Activated T-helper 17 cell treated with anti-CD3 and anti-CD28 coated beads, Interleukin-2, amount 50 U/mL, for 72 hours (primary cell): ENCODE measurements at regions not wholly inside any gene's neighbourhood (a gene's known extent, or its start where the extent isn't known, plus 50 kb on each side); places are given as distances from the start of the nearest gene placed in this dataset.

Experiments
- ATAC-seq: fragments of 150-1000 bp; cut with Tn5 transposase; replicated peaks from 2 replicates; pipeline ENCODE4 v1.10.0; 2021; ENCODE audit warnings: mild to moderate bottlenecking, moderate library complexity
- H3K27ac Mint-ChIP-seq: one replicate; pipeline ENCODE4 v1.8.0; 2022; ENCODE audit warnings: mixed read lengths
- H3K27me3 Mint-ChIP-seq: one replicate; pipeline ENCODE4 v1.8.0; 2022; ENCODE audit warnings: mixed read lengths
- H3K36me3 Mint-ChIP-seq: one replicate; pipeline ENCODE4 v1.8.0; 2022; ENCODE audit warnings: low read depth, mild to moderate bottlenecking, mixed read lengths
- H3K4me1 Mint-ChIP-seq: one replicate; pipeline ENCODE4 v1.8.0; 2022; ENCODE audit warnings: mixed read lengths
- H3K4me3 Mint-ChIP-seq: one replicate; pipeline ENCODE4 v1.8.0; 2022; ENCODE audit warnings: mild to moderate bottlenecking, mixed read lengths
- H3K9me3 Mint-ChIP-seq: one replicate; pipeline ENCODE4 v1.8.0; 2022; ENCODE audit warnings: mixed read lengths

GRCh38 chr2:8458503-8459459 lies 223.1 kb upstream of the ID2 start:
- H3K36me3 Mint-ChIP-seq: peaks cover 45% of the 10 kb centered on the region
- peaks cover 25% of the 10 kb centered on the region for H3K4me1 Mint-ChIP-seq
- no peaks in the 10 kb centered on the region for H3K9me3 Mint-ChIP-seq
- peak overlapping the region; percentile 94 for H3K27ac Mint-ChIP-seq
- no peak for ATAC-seq
- H3K4me3 Mint-ChIP-seq: peak overlapping the region; percentile 77
- no peaks in the 10 kb centered on the region for H3K27me3 Mint-ChIP-seq

GRCh38 chr2:8459474-8459873 lies 222.4 kb upstream of the ID2 start:
- H3K27me3 Mint-ChIP-seq: no peaks in the 10 kb centered on the region
- H3K36me3 Mint-ChIP-seq: peaks cover 44% of the 10 kb centered on the region
- H3K27ac Mint-ChIP-seq: peak overlapping the region; percentile 19
- H3K9me3 Mint-ChIP-seq: no peaks in the 10 kb centered on the region
- peaks cover 21% of the 10 kb centered on the region for H3K4me1 Mint-ChIP-seq
- ATAC-seq: no peak
- peak overlapping the region; percentile 23 for H3K4me3 Mint-ChIP-seq

- Mint-ChIP-seq H3K36me3 (peaks cover 47% of the 10 kb centered on the region), H3K27ac (no peak overlapping the region), H3K4me1 (peaks cover 19% of the 10 kb centered on the region), H3K9me3 (no peaks in the 10 kb centered on the region), H3K27me3 (no peaks in the 10 kb centered on the region), H3K4me3 (no peak overlapping the region)
- ATAC-seq: no peak
Measured at GRCh38 chr2:8461341-8461740, 220.5 kb upstream of the ID2 start.

GRCh38 chr2:8462280-8462679 lies 219.6 kb upstream of the ID2 start:
- no peak for ATAC-seq
- Mint-ChIP-seq H3K9me3 (no peaks in the 10 kb centered on the region), H3K27ac (no peak overlapping the region), H3K4me3 (no peak overlapping the region), H3K36me3 (peaks cover 55% of the 10 kb centered on the region), H3K4me1 (peaks cover 19% of the 10 kb centered on the region), H3K27me3 (no peaks in the 10 kb centered on the region)

- H3K27ac Mint-ChIP-seq: peak overlapping the region; percentile 33
- no peaks in the 10 kb centered on the region for H3K27me3 Mint-ChIP-seq
- ATAC-seq: no peak
- H3K36me3 Mint-ChIP-seq: peaks cover 54% of the 10 kb centered on the region
- no peaks in the 10 kb centered on the region for H3K9me3 Mint-ChIP-seq
- no peak overlapping the region for H3K4me3 Mint-ChIP-seq
- H3K4me1 Mint-ChIP-seq: peaks cover 25% of the 10 kb centered on the region
Measured at GRCh38 chr2:8462899-8463648, 218.8 kb upstream of the ID2 start.

GRCh38 chr2:8465560-8465959 lies 216.3 kb upstream of the ID2 start:
- no peak overlapping the region for H3K4me3 Mint-ChIP-seq
- H3K4me1 Mint-ChIP-seq: peaks cover 37% of the 10 kb centered on the region
- no peaks in the 10 kb centered on the region for H3K27me3 Mint-ChIP-seq
- peak overlapping the region; percentile 51 for H3K27ac Mint-ChIP-seq
- H3K36me3 Mint-ChIP-seq: peaks cover 66% of the 10 kb centered on the region
- no peak for ATAC-seq
- H3K9me3 Mint-ChIP-seq: no peaks in the 10 kb centered on the region

- no peak for ATAC-seq
- Mint-ChIP-seq H3K27ac (peak overlapping the region; percentile 89), H3K27me3 (no peaks in the 10 kb centered on the region), H3K9me3 (no peaks in the 10 kb centered on the region), H3K4me1 (peaks cover 56% of the 10 kb centered on the region), H3K36me3 (peaks cover 89% of the 10 kb centered on the region), H3K4me3 (peak overlapping the region; percentile 97)
Measured at GRCh38 chr2:8469709-8470493, 212.0 kb upstream of the ID2 start.

GRCh38 chr2:8472545-8473323 lies 209.1 kb upstream of the ID2 start:
- Mint-ChIP-seq H3K27ac (peak overlapping the region; percentile 90), H3K9me3 (no peaks in the 10 kb centered on the region)

GRCh38 chr2:8475349-8476031 lies 206.4 kb upstream of the ID2 start:
- H3K4me1 Mint-ChIP-seq: peaks cover 71% of the 10 kb centered on the region
- H3K4me3 Mint-ChIP-seq: peak overlapping the region; percentile 97
- ATAC-seq: peak; percentile 73
- H3K36me3 Mint-ChIP-seq: peaks cover 69% of the 10 kb centered on the region
- no peaks in the 10 kb centered on the region for H3K9me3 Mint-ChIP-seq
- H3K27me3 Mint-ChIP-seq: no peaks in the 10 kb centered on the region
- H3K27ac Mint-ChIP-seq: peak overlapping the region; percentile 90

More at GRCh38 chr2:8472545-8473323, 209.1 kb upstream of the ID2 start:
- H3K4me3 Mint-ChIP-seq: peak overlapping the region; percentile 97
- H3K4me1 Mint-ChIP-seq: peaks cover 68% of the 10 kb centered on the region
- H3K36me3 Mint-ChIP-seq: peaks cover 83% of the 10 kb centered on the region
- peak; percentile 51 for ATAC-seq
- no peaks in the 10 kb centered on the region for H3K27me3 Mint-ChIP-seq

GRCh38 chr2:8477552-8478470 lies 204.0 kb upstream of the ID2 start:
- Mint-ChIP-seq H3K9me3 (no peaks in the 10 kb centered on the region), H3K4me1 (peaks cover 72% of the 10 kb centered on the region), H3K27me3 (no peaks in the 10 kb centered on the region), H3K4me3 (peak overlapping the region; percentile 97), H3K27ac (peak overlapping the region; percentile 99), H3K36me3 (peaks cover 68% of the 10 kb centered on the region)
- peak; percentile 11 for ATAC-seq

GRCh38 chr2:8478471-8478793 lies 203.4 kb upstream of the ID2 start:
- Mint-ChIP-seq H3K9me3 (no peaks in the 10 kb centered on the region), H3K27ac (peak overlapping the region; percentile 99), H3K4me1 (peaks cover 75% of the 10 kb centered on the region), H3K36me3 (peaks cover 70% of the 10 kb centered on the region), H3K27me3 (no peaks in the 10 kb centered on the region), H3K4me3 (peak overlapping the region; percentile 97)
- peak; percentile 13 for ATAC-seq

- H3K4me3 Mint-ChIP-seq: peak overlapping the region; percentile 97
- no peaks in the 10 kb centered on the region for H3K27me3 Mint-ChIP-seq
- H3K4me1 Mint-ChIP-seq: peaks cover 72% of the 10 kb centered on the region
- no peaks in the 10 kb centered on the region for H3K9me3 Mint-ChIP-seq
- peaks cover 67% of the 10 kb centered on the region for H3K36me3 Mint-ChIP-seq
- ATAC-seq: no peak
- peak overlapping the region; percentile 99 for H3K27ac Mint-ChIP-seq
Measured at GRCh38 chr2:8479298-8479697, 202.6 kb upstream of the ID2 start.
